NCI-H524 treated with DMSO at 0.1 percent for 48 hours (cell line): ENCODE measurements at regions not wholly inside any gene's neighbourhood (a gene's known extent, or its start where the extent isn't known, plus 50 kb on each side); places are given as distances from the start of the nearest gene placed in this dataset.
A peak's percentile ranks its signal among the peaks of the same experiment; 100 is the strongest.

Experiments
- DNase-seq: peaks from one replicate; lab custom pipeline; 2025; lab: John Stamatoyannopoulos, UW

DNA sequence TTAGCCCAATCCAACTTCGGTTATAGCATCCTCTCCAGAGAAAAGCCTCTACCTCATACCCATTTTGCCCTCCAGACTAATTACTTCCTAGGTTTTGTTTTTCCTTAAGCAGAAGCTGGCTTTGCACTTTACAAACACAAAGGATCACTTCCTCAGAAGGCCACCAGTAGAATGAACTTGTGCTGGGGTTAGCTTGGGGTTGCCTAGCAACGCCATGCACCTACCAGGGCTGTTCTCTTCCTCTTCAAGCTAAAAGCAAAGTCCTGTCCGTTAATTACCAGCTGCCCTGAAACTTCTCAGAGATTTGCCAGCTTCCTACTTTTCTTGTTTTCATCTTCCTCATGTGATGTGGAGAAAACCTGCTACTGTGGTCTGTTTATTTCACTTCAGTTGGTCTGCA lies 132.0 kb upstream of the WWC1 start:
- DNase-seq, result peak; percentile 38

DNA sequence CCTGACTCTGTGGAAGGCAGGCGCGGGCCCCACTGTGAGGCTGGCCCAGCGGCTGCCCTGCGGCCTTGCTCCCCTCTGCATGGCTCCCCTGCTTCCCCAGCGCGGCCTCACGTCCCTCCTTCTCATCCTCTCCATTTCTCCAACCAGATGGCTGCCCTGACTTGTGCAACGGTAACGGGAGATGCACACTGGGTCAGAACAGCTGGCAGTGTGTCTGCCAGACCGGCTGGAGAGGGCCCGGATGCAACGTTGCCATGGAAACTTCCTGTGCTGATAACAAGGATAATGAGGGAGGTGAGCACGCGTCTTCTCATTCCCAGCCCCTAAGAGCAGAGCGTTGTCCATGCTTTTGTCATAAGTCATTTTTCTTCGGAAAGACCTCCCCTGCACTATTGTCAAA lies 129.0 kb upstream of the WWC1 start:
- DNase-seq, result peak; percentile 88

DNA sequence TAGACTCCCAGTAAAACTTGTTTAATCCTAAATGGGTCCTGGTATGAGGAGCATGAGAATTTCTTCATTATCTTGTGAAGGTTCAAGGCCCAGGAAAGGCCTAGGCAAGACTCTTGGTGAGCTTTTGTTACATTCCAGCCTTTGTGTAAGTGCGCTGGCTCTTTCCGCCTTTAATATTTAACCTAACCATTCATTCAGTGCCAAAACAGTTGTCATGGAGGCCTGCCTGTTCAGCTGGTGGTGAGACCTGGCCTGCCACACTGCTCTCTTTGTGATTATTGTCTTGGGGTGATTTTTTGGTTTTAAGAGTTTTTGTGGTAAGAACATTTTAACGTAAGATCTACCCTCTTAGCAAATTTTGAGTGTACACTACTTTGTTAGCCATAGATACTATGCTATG lies 127.5 kb upstream of the WWC1 start:
- no peak for DNase-seq

GRCh38 chr5:168165221-168165914 lies 126.1 kb upstream of the WWC1 start:
- DNase-seq, result no peak

GRCh38 chr5:168165977-168166376 lies 125.5 kb upstream of the WWC1 start:
- DNase-seq, result no peak

- no peak for DNase-seq
Measured at GRCh38 chr5:168167338-168167737, 124.1 kb upstream of the WWC1 start.

DNA sequence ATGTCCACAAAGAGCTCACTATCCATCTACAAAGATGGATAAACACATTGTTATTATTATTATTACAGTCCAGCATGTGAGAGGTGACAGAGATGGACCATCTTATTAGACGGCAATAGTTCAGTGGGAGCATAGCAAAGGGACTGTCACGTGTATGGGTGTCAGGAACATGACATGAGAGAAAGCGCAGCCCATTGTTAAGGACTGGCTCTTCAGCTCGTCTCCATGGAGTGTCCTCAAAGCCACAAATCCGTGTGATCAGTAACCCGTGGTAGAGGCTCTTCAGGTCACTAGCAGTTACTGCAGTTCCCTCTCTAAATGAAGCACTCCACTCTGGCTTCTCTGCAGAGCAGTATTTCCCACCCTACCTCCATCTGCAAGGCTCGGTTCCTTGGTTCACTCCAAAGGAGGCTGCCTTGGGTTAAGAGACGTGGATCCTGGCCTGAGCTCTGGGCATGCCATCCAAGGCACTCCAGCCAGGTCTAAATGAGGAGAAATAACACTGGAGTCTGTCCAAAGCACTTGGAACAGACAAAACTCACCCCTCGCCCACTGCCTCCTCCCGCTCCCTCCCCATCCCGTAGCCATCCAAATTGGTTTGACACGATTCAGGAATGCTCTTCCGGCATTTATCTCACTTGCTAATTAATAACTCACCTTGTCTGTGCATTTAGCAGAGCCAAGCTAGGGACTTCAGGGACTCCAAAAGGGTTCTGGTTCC lies 122.3 kb upstream of the WWC1 start:
- no peak for DNase-seq

- no peak for DNase-seq
Measured at GRCh38 chr5:168169791-168170190, 121.7 kb upstream of the WWC1 start.

- no peak for DNase-seq
Measured at GRCh38 chr5:168171901-168172759, 119.3 kb upstream of the WWC1 start.

DNA sequence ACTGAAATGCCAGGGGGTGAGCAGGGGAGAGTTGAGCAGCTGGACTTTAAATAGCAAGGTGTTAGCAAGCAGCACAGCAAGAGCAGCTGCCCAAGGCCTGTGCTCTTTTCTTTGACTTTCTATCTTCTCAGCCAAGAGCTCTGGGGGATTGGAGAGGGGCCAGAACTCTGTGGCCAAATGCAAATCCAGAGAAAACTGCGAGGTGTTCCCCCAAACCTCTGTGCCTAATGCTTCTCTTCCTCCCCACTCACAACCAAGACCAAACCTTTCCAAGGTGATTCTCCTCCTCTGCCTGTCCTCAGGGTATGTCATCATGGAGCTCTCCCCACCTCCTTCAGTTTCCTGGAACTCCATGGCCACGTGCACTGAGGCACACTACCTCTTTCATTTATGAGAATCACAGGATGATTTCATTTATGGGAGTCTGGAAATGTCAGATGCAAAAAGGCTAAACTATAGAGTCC lies 118.7 kb upstream of the WWC1 start:
- DNase-seq, result no peak

GRCh38 chr5:168174376-168174775 lies 117.1 kb upstream of the WWC1 start:
- DNase-seq, result peak; percentile 97

DNA sequence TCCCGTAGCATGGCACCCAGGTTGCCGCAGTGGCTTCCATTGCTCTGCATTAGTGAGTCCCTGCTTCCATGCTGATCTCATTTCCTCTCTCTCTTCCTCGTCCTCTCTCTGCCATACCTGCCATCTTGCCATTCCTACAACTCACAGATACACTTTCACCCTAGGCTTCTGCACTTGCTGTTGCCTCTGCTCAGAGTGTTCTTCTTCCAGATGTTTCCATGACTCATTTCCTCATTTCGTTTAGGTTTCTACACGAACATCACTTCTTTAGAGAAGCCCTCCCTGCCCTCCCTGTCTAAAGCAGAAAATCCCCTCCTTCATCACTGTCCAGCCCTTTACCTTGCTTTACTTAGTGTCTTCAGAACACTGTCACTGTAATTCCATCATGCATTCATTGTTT lies 115.2 kb upstream of the WWC1 start:
- no peak for DNase-seq

DNA sequence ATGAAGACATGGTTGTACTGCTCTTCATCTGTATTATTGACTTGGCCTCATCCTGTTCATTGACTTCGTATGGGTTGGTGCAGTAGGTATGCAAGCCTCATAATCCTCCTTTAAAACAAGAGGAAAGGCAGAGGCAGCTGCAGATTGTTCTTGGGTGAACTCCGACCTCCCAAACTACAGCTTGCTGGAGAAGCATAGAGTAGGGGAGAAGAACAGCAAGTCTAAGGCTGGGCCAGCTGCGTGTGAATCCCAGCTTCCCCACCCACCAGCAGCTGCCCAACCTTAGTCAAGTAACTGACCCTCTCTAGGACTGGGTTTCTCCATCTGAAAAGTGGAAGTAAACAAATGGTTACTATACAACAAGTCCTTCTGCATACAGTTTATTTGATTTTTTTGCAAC lies 114.5 kb upstream of the WWC1 start:
- no peak for DNase-seq

- peak; percentile 60 for DNase-seq
Measured at GRCh38 chr5:168177831-168178450, 113.5 kb upstream of the WWC1 start.

DNA sequence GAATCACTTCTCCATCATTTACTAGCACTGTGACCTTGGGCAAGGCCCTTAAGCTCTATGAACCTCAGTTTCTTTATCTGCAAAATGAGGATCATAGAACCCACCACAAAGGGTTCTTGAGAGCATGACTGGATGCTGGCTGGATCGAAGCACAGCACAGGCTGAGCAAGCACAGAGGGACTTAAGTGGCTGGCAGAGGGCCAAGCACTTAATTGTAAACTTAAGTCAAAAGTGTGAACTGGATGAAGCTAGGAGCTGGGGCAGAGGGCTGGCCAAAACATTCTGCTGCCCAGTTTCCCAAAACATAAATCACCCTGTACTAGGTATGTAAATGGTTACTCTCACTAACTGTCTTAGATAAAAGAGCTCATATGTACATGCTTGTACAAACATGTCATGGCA lies 112.3 kb upstream of the WWC1 start:
- peak; percentile 30 for DNase-seq

DNA sequence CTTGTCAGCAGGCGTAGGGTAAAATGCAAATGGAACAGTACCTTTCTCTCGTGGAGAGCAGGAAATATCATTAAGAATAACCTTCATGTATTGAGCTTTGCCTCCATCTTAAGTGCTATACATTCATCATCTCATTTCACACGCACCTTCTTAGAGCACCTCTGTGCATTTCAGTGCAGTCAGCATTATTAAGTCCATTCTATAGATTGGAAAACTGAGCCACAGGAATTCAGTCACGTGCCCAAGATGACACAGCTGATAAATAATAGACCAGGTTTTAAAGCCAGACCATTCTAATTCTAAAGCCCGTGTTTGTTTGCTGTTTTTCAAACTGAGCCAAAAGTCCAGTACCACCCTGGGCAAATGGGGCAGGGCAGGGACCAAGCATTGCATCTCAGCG lies 109.2 kb upstream of the WWC1 start:
- no peak for DNase-seq

DNA sequence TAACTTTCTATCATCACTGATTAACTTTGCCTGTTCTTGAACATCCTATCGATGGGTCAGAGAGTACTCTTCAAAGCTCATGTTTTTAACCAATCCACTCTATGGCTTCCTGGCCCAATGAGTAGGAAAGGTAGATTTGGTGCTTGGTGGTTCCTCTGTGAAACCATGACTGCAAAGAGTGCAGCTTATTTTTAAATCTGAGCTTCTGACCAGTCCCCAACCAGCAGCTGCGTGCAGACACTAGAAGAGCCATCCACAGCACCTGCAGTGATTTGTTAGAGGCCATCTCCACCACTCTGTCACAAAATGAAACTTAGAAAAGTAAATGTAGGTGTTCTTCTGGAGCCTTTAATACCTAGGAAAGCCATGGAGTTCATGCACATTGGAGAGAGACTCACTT lies 107.3 kb upstream of the WWC1 start:
- no peak for DNase-seq

GRCh38 chr5:168186289-168187074 lies 105.0 kb upstream of the WWC1 start:
- no peak for DNase-seq

DNA sequence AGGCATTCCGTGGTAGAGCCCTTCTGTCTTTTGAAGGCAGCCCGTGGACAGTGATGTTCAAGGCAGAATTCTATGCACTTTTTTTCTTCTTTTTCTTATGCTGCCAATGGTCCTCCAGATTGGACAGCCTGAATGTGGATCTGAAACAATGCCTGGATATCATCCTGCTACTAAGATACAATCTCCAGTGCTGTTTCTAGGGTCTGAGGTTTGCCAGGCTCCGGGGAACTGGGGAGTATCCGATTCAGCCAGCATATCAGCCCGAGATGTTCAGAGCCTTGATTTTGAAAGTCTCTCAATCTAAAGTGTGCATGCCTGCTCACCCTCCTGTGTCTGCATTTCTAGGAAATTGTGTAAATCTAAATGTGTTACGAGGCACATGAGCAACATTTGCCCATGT lies 103.8 kb upstream of the WWC1 start:
- no peak for DNase-seq

DNA sequence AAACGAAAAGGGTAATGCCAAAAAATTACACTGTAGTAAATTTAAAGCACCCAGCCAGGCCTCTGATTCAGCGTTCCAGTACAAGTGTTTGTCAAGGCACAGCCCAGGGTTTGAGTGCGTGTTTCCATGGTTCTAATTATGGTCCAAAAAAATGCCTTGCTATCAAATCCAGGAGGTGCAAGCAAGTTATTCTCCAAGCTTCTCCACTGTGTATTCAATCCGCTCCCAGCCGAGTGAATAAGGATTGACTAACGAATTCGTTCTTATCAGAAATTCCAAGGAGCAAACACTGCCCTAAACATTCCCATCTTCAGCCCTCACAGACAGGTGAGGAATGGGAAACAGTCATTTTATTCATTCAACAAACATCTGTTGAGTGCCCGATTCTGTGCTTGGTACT lies 103.3 kb upstream of the WWC1 start:
- DNase-seq, result no peak

DNA sequence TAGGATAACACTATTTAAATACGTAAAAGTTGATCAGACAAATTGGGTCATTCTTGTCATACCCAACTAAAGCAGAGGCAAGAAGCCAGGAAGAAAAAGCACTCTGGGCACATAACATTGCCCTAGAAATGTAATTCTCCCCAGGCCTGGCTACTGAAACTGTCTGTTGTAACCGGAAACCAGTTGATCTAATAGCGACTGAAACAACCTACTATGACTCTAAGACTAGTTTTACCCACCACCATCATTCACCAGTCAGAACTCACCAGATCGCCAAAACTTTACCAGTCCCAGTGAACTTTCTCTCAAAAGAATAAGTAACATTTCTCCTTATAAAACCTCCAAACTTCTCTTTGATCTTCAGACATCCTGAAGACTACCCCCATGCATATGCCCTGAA lies 99.3 kb upstream of the WWC1 start:
- no peak for DNase-seq
